K562 (cell line): ENCODE measurements at regions not wholly inside any gene's neighbourhood (a gene's known extent, or its start where the extent isn't known, plus 50 kb on each side); places are given as distances from the start of the nearest gene placed in this dataset.

Experiments used
- ATAC-seq: fragments of 200-7000 bp; cut with Tn5 transposase; 3 replicates; pipeline ENCODE4 v1.9.1; 2020; ENCODE audit warnings: moderate library complexity
- BruUV-seq: library from RNA; stranded (reverse); fragments of 400-500 nt; replicated peaks from 2 replicates; lab custom pipeline; 2021; lab: Mats Ljungman, UMichigan
- CTCF ChIA-PET: fragments of 300-600 bp; formaldehyde crosslinking; extraction: SDS; loops from one replicate; lab custom pipeline; 2021; ENCODE audit warnings: low intra/inter-chr PET ratio; lab: Yijun Ruan, JAX
- POLR2A ChIA-PET: fragments of 300-600, 350-650 bp; sonication (Branson Sonifier 250); formaldehyde crosslinking; extraction: SDS; loops from one replicate; lab custom pipeline; 2021; ENCODE audit warnings: antibody characterized with exemption, inconsistent platforms; lab: Yijun Ruan, JAX
- DNase-seq, 4 experiments: peaks; one replicate each; pipeline versions ENCODE4 v3.0.0 to v3.0.0-alpha.2; 2011 to 2018; ENCODE audit warnings: low spot score in 3 of 4, mixed read lengths in 3 of 4; ENCODE audit errors: extremely low read depth in 1 of 4
- FAIRE-seq: peaks from 2 replicates; lab custom pipeline; 2011; peaks lifted over from hg19 to GRCh38; lab: Jason Lieb, UNC
- H2AFZ ChIP-seq: 2 replicates; pipeline ENCODE4 v1.6.0; 2011; ENCODE audit warnings: low read depth, low read length, control low read depth, inconsistent platforms
- H3K27ac ChIP-seq: fragments of 200-600 bp; 3 replicates; pipeline ENCODE4 v1.8.0; 2011; ENCODE audit warnings: low read depth, mild to moderate bottlenecking, control low read depth, inconsistent platforms, low read length, moderate library complexity, mixed read lengths; ENCODE audit errors: extremely low read depth
- H3K27me3 ChIP-seq, 2 experiments: fragments of 300-600 bp in 1 of 2; 2 replicates in 1 of 2; 3 replicates in 1 of 2; pipeline versions ENCODE4 v1.6.0 to v1.8.0; 2011; ENCODE audit warnings: inconsistent platforms in 2 of 2, low read length in 2 of 2, mild to moderate bottlenecking in 1 of 2, mixed read lengths in 1 of 2, moderate library complexity in 1 of 2; ENCODE audit not compliant: control insufficient read depth in 2 of 2, insufficient read depth in 2 of 2
- H3K36me3 ChIP-seq: fragments of 300-600 bp; 3 replicates; pipeline ENCODE4 v1.8.0; 2011; ENCODE audit warnings: mild to moderate bottlenecking, low read length, inconsistent platforms; ENCODE audit not compliant: control insufficient read depth, insufficient read depth
- H3K4me1 ChIP-seq, 2 experiments: fragments of 200-600 bp in 1 of 2; replicated peaks in 1 of 2; 2 replicates in 1 of 2; 3 replicates in 1 of 2; pipeline versions ENCODE4 v1.5.1 to v1.8.0; 2011; ENCODE audit warnings: inconsistent platforms in 2 of 2, low read length in 2 of 2, mild to moderate bottlenecking in 1 of 2, mixed read lengths in 1 of 2, moderate library complexity in 1 of 2; ENCODE audit not compliant: control insufficient read depth in 2 of 2, insufficient read depth in 2 of 2
- H3K4me2 ChIP-seq: 2 replicates; pipeline ENCODE4 v1.6.1; 2011; ENCODE audit warnings: low read length, control low read depth, inconsistent platforms, mixed read lengths; ENCODE audit not compliant: insufficient read depth
- H3K4me3 ChIP-seq: fragments of 200-600 bp; sonication (generic), shearing (Covaris generic); 2 replicates; pipeline ENCODE4 v1.5.1; 2016; ENCODE audit warnings: control low read depth, inconsistent platforms
- H3K79me2 ChIP-seq: fragments of 200-600 bp; 3 replicates; pipeline ENCODE4 v1.8.0; 2011; ENCODE audit warnings: low read length, inconsistent platforms; ENCODE audit not compliant: control insufficient read depth, insufficient read depth
- H3K9ac ChIP-seq, 2 experiments: 2 replicates each; pipeline versions ENCODE4 v1.6.0 to v1.6.1; 2011; ENCODE audit warnings: low read depth in 2 of 2, low read length in 2 of 2, control low read depth in 1 of 2, inconsistent platforms in 1 of 2, mild to moderate bottlenecking in 1 of 2, mixed read lengths in 1 of 2; ENCODE audit not compliant: insufficient read depth in 1 of 2
- H3K9me1 ChIP-seq: one replicate; pipeline ENCODE4 v1.6.0; 2011; ENCODE audit warnings: inconsistent platforms, mild to moderate bottlenecking, low read length, moderate library complexity; ENCODE audit not compliant: control insufficient read depth, insufficient read depth
- H3K9me3 ChIP-seq: replicated peaks from 2 replicates; pipeline ENCODE4 v1.5.1; 2011; ENCODE audit warnings: low read depth, low read length, inconsistent platforms; ENCODE audit not compliant: control insufficient read depth, insufficient read depth
- H4K20me1 ChIP-seq: replicated peaks from 2 replicates; pipeline ENCODE4 v1.6.1; 2011; ENCODE audit warnings: low read length, inconsistent platforms, mixed read lengths; ENCODE audit not compliant: control insufficient read depth, insufficient read depth
- GABPA ChIP-seq: fragments of 200-800 bp; sonication (Bioruptor generic); conservative IDR thresholded peaks from 2 replicates; pipeline ENCODE4 v1.6.1; 2016; ENCODE audit warnings: low read depth, missing genetic modification characterization, missing compliant biosample characterization
- MTF1 ChIP-seq: fragments of 250-450 bp; sonication (Bioruptor Pico); IDR thresholded peaks from 2 replicates; pipeline ENCODE4 v1.9.0; 2021; ENCODE audit warnings: moderate library complexity, mild to moderate bottlenecking, inconsistent platforms, borderline replicate concordance
- REST ChIP-seq, 2 experiments: fragments of 450-650 bp; formaldehyde crosslinking in 1 of 2; IDR thresholded peaks; 2 replicates each; pipeline versions ENCODE4 v1.4.0 to v1.6.1; 2014 to 2020; ENCODE audit warnings: mild to moderate bottlenecking in 2 of 2, borderline replicate concordance in 1 of 2, low read depth in 1 of 2
- ZBTB34 ChIP-seq: fragments of 250-450 bp; sonication (Bioruptor Pico); IDR thresholded peaks from 2 replicates; pipeline ENCODE4 v1.8.0; 2021; ENCODE audit warnings: mild to moderate bottlenecking, moderate library complexity
- ZNF449 ChIP-seq: fragments of 250-450 bp; sonication (Bioruptor Pico); IDR thresholded peaks from 2 replicates; pipeline ENCODE4 v1.8.0; 2022; ENCODE audit warnings: moderate library complexity, mild to moderate bottlenecking, inconsistent platforms
- ZNF644 ChIP-seq: fragments of 200-800 bp; sonication (Bioruptor generic); IDR thresholded peaks from 2 replicates; pipeline ENCODE4 v1.6.1; 2016; ENCODE audit warnings: low read depth, missing genetic modification characterization, missing compliant biosample characterization
- ZNF75A ChIP-seq: fragments of 450-650 bp; formaldehyde crosslinking; IDR thresholded peaks from 2 replicates; pipeline ENCODE4 v1.4.0; 2020; ENCODE audit warnings: mild to moderate bottlenecking
- WGBS: fragments of 100-300 bp; shearing (Covaris generic); methylation state at CpG from one replicate; pipeline ENCODE4 v1.1.6; 2016; ENCODE audit warnings: low coverage, mixed read lengths; ENCODE audit not compliant: insufficient coverage; ENCODE audit errors: missing lambda C conversion rate; 5-methylcytosine and 5-hydroxymethylcytosine counted together
- in situ Hi-C: fragments of 300-500 bp; cut with MboI; formaldehyde crosslinking; loops from 4 replicates; pipeline ENCODE4 v1.15.0; 2018; ENCODE audit warnings: inconsistent platforms, mixed read lengths
- intact Hi-C: fragments of 100-400 bp; cut with micrococcal nuclease; formaldehyde crosslinking; loops from 2 replicates; pipeline ENCODE4 v1.14.2; 2022

GRCh38 chr11:128289048-128289447 is 298.3 kb downstream of the ETS1 start:
- Histone ChIP-seq H3K36me3 (no peaks in the 10 kb centered on the region), H3K79me2 (no peaks in the 10 kb centered on the region), H3K27ac (no peak overlapping the region), H3K4me2 (no peak overlapping the region), H3K4me3 (no peak overlapping the region), H3K27me3 (no peaks in the 10 kb centered on the region), H4K20me1 (no peaks in the 10 kb centered on the region), H3K9me1 (no peaks in the 10 kb centered on the region), H2AFZ (no peak overlapping the region), H3K9ac (no peak overlapping the region), H3K4me1 (no peaks in the 10 kb centered on the region), H3K9me3 (no peaks in the 10 kb centered on the region)
- FAIRE-seq (no peak), ATAC-seq (no peak), DNase-seq (no peak)
- ChIA-PET CTCF (no interaction called here), POLR2A (no interaction called here)
- BruUV-seq: no TSS peak
- 1% methylated on average over 7 of the region's 7 CpGs for WGBS
- no peak for TF ChIP-seq ZNF644 (tag)
- no peak for TF ChIP-seq ZNF449 (CRISPR knock-in tag)
- TF ChIP-seq REST (IDR thresholded peaks at IDR 0.05; ENCODE audit: borderline replicate concordance): no peak
- no peak for TF ChIP-seq REST (CRISPR knock-in tag; IDR thresholded peaks at IDR 0.05; ENCODE audit: low read depth)
- TF ChIP-seq ZBTB34 (CRISPR knock-in tag): no peak
- TF ChIP-seq ZNF75A: no peak
- TF ChIP-seq MTF1 (CRISPR knock-in tag): no peak
- no peak for TF ChIP-seq GABPA (tag)
- intact Hi-C loops (no loop called here), in situ Hi-C loops (loop anchor here (10.0 kb wide), 1 partner anchor 346 kb away; no protein-coding TSS in a partner anchor)
